ENCODE measurements at regions not wholly inside any gene's neighbourhood (a gene's known extent, or its start where the extent isn't known, plus 50 kb on each side); places are given as distances from the start of the nearest gene placed in this dataset.

DNA sequence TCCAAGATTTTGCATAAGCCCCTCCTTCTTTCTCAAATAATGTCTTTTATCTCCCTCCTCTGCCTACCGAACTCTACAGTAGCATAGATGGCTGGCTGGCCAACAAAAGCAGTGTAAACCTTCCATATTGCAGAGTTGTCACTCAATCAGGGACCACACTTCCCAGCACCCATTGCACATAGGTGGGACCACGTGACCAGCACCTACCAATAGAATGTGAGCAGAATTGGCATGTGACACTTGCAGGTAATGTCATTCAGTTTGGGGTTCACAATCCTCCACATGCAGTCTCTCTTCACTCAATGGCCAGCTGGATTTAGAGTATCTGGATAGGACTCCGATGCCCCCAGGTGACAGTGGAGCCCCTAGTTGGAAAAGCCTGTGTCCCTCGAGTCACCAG, 190.3 kb upstream of the CRY1 start (continued):
- TF ChIP-seq, protein P1, sequence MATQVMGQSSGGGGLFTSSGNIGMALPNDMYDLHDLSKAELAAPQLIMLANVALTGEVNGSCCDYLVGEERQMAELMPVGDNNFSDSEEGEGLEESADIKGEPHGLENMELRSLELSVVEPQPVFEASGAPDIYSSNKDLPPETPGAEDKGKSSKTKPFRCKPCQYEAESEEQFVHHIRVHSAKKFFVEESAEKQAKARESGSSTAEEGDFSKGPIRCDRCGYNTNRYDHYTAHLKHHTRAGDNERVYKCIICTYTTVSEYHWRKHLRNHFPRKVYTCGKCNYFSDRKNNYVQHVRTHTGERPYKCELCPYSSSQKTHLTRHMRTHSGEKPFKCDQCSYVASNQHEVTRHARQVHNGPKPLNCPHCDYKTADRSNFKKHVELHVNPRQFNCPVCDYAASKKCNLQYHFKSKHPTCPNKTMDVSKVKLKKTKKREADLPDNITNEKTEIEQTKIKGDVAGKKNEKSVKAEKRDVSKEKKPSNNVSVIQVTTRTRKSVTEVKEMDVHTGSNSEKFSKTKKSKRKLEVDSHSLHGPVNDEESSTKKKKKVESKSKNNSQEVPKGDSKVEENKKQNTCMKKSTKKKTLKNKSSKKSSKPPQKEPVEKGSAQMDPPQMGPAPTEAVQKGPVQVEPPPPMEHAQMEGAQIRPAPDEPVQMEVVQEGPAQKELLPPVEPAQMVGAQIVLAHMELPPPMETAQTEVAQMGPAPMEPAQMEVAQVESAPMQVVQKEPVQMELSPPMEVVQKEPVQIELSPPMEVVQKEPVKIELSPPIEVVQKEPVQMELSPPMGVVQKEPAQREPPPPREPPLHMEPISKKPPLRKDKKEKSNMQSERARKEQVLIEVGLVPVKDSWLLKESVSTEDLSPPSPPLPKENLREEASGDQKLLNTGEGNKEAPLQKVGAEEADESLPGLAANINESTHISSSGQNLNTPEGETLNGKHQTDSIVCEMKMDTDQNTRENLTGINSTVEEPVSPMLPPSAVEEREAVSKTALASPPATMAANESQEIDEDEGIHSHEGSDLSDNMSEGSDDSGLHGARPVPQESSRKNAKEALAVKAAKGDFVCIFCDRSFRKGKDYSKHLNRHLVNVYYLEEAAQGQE (IDR thresholded peaks at IDR 0.05; ENCODE audit: unreplicated experiment), result no peak
- TF ChIP-seq, protein P2, sequence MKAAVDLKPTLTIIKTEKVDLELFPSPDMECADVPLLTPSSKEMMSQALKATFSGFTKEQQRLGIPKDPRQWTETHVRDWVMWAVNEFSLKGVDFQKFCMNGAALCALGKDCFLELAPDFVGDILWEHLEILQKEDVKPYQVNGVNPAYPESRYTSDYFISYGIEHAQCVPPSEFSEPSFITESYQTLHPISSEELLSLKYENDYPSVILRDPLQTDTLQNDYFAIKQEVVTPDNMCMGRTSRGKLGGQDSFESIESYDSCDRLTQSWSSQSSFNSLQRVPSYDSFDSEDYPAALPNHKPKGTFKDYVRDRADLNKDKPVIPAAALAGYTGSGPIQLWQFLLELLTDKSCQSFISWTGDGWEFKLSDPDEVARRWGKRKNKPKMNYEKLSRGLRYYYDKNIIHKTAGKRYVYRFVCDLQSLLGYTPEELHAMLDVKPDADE (IDR thresholded peaks at IDR 0.05), result no peak
- TF ChIP-seq POLR2AphosphoS5 (IDR thresholded peaks at IDR 0.05; ENCODE audit: low read depth), result no peak

- Histone ChIP-seq H3K79me2 (replicated peaks; ENCODE audit: insufficient read depth) (no peaks in the 10 kb centered on the region), H3K27me3 (ENCODE audit: insufficient read depth) (no peaks in the 10 kb centered on the region), H2AFZ (no peak overlapping the region), H3K27ac (ENCODE audit: low read depth) (no peak overlapping the region), H3F3A (replicated peaks; ENCODE audit: low read depth) (no peaks in the 10 kb centered on the region), H3K4me3 (no peak overlapping the region), H3K36me3 (ENCODE audit: insufficient read depth) (no peaks in the 10 kb centered on the region), H4K20me1 (replicated peaks; ENCODE audit: insufficient read depth) (no peaks in the 10 kb centered on the region), H3K4me2 (no peak overlapping the region), H3K9me2 (ENCODE audit: insufficient read depth) (no peaks in the 10 kb centered on the region; the same call in 1 of the 2 replicates), H3K4me1 (ENCODE audit: insufficient read depth) (no peaks in the 10 kb centered on the region)
- H3K9me3 Mint-ChIP-seq, result peaks cover 12% of the 10 kb centered on the region; the same call in 2 of the 3 replicates
- ATAC-seq (no peak), DNase-seq (ENCODE audit: low spot score) (no peak)
- H3K27ac Mint-ChIP-seq, result no peak overlapping the region
- H3K36me3 Mint-ChIP-seq (ENCODE audit: low read depth), result no peaks in the 10 kb centered on the region
- no peaks in the 10 kb centered on the region for H3K27me3 Mint-ChIP-seq (ENCODE audit: insufficient read depth, low read depth, poor library complexity)
- peaks cover 5% of the 10 kb centered on the region; the same call in 1 of the 3 replicates for H3K4me1 Mint-ChIP-seq
- no peak overlapping the region for H3K4me3 Mint-ChIP-seq
- TF ChIP-seq STAT1 (IDR thresholded peaks at IDR 0.05; ENCODE audit: unreplicated experiment), result no peak
- no peak for TF ChIP-seq ZNF331 (CRISPR knock-in tag; IDR thresholded peaks at IDR 0.05; ENCODE audit: low read depth)
- no peak for TF ChIP-seq NANOG (IDR thresholded peaks at IDR 0.05; ENCODE audit: borderline replicate concordance)
- TF ChIP-seq POLR2AphosphoS5 (IDR thresholded peaks at IDR 0.05; ENCODE audit: low read depth), result no peak
- no peak for TF ChIP-seq EZH2phosphoT487 (IDR thresholded peaks at IDR 0.05; ENCODE audit: unreplicated experiment)
- no peak for TF ChIP-seq ZNF114 (CRISPR knock-in tag; IDR thresholded peaks at IDR 0.05)
- TF ChIP-seq, protein P3, sequence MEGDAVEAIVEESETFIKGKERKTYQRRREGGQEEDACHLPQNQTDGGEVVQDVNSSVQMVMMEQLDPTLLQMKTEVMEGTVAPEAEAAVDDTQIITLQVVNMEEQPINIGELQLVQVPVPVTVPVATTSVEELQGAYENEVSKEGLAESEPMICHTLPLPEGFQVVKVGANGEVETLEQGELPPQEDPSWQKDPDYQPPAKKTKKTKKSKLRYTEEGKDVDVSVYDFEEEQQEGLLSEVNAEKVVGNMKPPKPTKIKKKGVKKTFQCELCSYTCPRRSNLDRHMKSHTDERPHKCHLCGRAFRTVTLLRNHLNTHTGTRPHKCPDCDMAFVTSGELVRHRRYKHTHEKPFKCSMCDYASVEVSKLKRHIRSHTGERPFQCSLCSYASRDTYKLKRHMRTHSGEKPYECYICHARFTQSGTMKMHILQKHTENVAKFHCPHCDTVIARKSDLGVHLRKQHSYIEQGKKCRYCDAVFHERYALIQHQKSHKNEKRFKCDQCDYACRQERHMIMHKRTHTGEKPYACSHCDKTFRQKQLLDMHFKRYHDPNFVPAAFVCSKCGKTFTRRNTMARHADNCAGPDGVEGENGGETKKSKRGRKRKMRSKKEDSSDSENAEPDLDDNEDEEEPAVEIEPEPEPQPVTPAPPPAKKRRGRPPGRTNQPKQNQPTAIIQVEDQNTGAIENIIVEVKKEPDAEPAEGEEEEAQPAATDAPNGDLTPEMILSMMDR (conservative IDR thresholded peaks at IDR 0.05; ENCODE audit: low read depth in 2 of 2), result no peak
- TF ChIP-seq CREB1 (CRISPR knock-in tag; IDR thresholded peaks at IDR 0.05; ENCODE audit: low read depth), result no peak
- TF ChIP-seq, protein P2 (IDR thresholded peaks at IDR 0.05), result no peak
- TF ChIP-seq, protein P4, sequence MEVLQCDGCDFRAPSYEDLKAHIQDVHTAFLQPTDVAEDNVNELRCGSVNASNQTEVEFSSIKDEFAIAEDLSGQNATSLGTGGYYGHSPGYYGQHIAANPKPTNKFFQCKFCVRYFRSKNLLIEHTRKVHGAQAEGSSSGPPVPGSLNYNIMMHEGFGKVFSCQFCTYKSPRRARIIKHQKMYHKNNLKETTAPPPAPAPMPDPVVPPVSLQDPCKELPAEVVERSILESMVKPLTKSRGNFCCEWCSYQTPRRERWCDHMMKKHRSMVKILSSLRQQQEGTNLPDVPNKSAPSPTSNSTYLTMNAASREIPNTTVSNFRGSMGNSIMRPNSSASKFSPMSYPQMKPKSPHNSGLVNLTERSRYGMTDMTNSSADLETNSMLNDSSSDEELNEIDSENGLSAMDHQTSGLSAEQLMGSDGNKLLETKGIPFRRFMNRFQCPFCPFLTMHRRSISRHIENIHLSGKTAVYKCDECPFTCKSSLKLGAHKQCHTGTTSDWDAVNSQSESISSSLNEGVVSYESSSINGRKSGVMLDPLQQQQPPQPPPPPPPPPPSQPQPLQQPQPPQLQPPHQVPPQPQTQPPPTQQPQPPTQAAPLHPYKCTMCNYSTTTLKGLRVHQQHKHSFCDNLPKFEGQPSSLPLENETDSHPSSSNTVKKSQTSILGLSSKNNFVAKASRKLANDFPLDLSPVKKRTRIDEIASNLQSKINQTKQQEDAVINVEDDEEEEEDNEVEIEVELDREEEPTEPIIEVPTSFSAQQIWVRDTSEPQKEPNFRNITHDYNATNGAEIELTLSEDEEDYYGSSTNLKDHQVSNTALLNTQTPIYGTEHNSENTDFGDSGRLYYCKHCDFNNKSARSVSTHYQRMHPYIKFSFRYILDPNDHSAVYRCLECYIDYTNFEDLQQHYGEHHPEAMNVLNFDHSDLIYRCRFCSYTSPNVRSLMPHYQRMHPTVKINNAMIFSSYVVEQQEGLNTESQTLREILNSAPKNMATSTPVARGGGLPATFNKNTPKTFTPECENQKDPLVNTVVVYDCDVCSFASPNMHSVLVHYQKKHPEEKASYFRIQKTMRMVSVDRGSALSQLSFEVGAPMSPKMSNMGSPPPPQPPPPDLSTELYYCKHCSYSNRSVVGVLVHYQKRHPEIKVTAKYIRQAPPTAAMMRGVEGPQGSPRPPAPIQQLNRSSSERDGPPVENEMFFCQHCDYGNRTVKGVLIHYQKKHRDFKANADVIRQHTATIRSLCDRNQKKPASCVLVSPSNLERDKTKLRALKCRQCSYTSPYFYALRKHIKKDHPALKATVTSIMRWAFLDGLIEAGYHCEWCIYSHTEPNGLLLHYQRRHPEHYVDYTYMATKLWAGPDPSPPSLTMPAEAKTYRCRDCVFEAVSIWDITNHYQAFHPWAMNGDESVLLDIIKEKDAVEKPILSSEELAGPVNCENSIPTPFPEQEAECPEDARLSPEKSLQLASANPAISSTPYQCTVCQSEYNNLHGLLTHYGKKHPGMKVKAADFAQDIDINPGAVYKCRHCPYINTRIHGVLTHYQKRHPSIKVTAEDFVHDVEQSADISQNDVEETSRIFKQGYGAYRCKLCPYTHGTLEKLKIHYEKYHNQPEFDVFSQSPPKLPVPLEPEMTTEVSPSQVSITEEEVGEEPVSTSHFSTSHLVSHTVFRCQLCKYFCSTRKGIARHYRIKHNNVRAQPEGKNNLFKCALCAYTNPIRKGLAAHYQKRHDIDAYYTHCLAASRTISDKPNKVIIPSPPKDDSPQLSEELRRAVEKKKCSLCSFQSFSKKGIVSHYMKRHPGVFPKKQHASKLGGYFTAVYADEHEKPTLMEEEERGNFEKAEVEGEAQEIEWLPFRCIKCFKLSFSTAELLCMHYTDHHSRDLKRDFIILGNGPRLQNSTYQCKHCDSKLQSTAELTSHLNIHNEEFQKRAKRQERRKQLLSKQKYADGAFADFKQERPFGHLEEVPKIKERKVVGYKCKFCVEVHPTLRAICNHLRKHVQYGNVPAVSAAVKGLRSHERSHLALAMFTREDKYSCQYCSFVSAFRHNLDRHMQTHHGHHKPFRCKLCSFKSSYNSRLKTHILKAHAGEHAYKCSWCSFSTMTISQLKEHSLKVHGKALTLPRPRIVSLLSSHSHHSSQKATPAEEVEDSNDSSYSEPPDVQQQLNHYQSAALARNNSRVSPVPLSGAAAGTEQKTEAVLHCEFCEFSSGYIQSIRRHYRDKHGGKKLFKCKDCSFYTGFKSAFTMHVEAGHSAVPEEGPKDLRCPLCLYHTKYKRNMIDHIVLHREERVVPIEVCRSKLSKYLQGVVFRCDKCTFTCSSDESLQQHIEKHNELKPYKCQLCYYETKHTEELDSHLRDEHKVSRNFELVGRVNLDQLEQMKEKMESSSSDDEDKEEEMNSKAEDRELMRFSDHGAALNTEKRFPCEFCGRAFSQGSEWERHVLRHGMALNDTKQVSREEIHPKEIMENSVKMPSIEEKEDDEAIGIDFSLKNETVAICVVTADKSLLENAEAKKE (CRISPR knock-in tag; IDR thresholded peaks at IDR 0.05), result no peak
Measured at GRCh38 chr12:107284692-107285091, 191.3 kb upstream of the CRY1 start.

All from GM23338 (cell line).